ENCODE measurements at regions not wholly inside any gene's neighbourhood (a gene's known extent, or its start where the extent isn't known, plus 50 kb on each side); places are given as distances from the start of the nearest gene placed in this dataset.

DNA sequence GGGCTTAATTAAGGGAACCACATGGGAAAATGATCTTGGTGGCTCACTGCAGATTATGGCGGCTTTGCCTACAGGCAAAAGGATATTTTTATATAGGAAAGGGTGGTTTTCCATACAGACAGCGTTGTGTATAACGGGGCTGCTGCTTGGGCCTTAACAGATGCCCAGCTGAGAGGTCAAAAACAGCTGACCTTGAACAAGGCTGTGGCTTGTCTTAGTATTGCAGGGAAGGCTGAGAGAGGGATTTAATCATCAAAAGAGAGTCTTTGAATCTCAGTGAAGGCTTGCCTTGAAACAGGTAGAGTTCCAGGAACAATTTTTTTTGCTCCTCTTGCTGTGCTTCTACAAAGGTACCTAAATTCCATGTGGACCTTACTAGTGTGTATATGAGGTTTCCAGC lies 301.6 kb upstream of the C11orf87 start:
- no peaks in the 10 kb centered on the region for H3K27me3 ChIP-seq (replicated peaks in 2 of 5; ENCODE audit: control insufficient read depth in 4 of 5, insufficient read depth in 5 of 5, low read length in 4 of 5)
- no peak overlapping the region for H3K4me3 ChIP-seq (ENCODE audit: control insufficient read depth in 1 of 7, extremely low read depth in 1 of 7, insufficient read depth in 4 of 7, low read depth in 2 of 7, low read length in 6 of 7)
- no peaks in the 10 kb centered on the region for H3K4me1 ChIP-seq (ENCODE audit: control extremely low read depth in 1 of 4, control insufficient read depth in 4 of 4, insufficient read depth in 4 of 4, low read length in 3 of 4)
- no peak for DNase-seq
- no peak overlapping the region for H3K27ac ChIP-seq (ENCODE audit: insufficient read depth in 1 of 2, low read depth in 1 of 2, low read length in 2 of 2, poor library complexity in 1 of 2, severe bottlenecking in 2 of 2)
- ChIA-PET POLR2A (no interaction called here), CTCF (no interaction called here)
- H3K36me3 ChIP-seq (ENCODE audit: control insufficient read depth in 4 of 4, insufficient read depth in 4 of 4, low read length in 3 of 4) = no peaks in the 10 kb centered on the region
- H3K9me3 ChIP-seq (ENCODE audit: control extremely low read depth in 1 of 5, control insufficient read depth in 4 of 5, insufficient read depth in 2 of 5, low read depth in 1 of 5, low read length in 4 of 5) = no peaks in the 10 kb centered on the region
- WGBS (ENCODE audit: insufficient coverage) = 100% methylated on average over 3 of the region's 3 CpGs

DNA sequence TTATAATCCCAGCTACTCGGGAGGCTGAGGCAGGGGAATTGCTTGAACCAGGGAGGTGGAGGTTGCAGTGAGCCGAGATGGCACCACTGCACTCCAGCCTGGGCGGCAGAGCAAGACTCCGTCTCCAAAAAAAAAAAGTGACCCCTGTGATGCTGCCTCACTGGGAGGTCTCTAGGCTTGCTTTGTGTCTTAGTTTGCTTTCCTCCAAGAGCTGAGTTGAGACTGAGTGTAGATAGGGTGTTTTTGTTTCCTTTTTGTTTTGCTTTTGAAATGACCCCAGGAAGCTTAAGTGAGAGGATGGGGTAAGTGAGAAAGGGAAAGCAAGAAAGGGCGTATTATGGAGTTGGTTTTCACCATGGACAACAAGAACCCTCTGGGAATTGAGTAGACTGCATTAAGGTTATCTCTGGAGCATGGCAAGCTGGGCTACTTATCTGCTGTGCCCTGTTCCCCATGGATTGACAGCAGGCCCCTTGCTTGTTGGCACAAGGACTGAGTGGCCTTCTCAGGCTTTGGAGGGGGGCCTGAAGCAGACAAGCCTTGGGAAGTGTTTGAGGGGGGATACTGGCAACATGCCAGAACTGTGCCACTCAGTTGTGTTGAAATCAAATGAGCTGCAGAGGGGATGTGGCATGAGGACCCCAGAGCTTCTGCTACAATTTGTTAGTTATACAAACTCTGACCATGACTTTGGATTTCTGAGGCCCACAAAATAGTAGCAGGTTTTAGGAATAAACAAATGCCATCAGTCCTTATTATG lies 300.6 kb upstream of the C11orf87 start:
- no peaks in the 10 kb centered on the region for H3K27me3 ChIP-seq (replicated peaks in 2 of 5; ENCODE audit: control insufficient read depth in 4 of 5, insufficient read depth in 5 of 5, low read length in 4 of 5)
- no peaks in the 10 kb centered on the region for H3K36me3 ChIP-seq (ENCODE audit: control insufficient read depth in 4 of 4, insufficient read depth in 4 of 4, low read length in 3 of 4)
- no peaks in the 10 kb centered on the region for H3K9me3 ChIP-seq (ENCODE audit: control extremely low read depth in 1 of 5, control insufficient read depth in 4 of 5, insufficient read depth in 2 of 5, low read depth in 1 of 5, low read length in 4 of 5)
- CTCF ChIA-PET = interaction anchor here (1.8 kb wide), 1 partner anchor 9 kb away, joined by 6 read pairs; no protein-coding TSS in a partner anchor
- H3K4me3 ChIP-seq (ENCODE audit: control insufficient read depth in 1 of 7, extremely low read depth in 1 of 7, insufficient read depth in 4 of 7, low read depth in 2 of 7, low read length in 6 of 7) = no peak overlapping the region
- H3K27ac ChIP-seq (ENCODE audit: insufficient read depth in 1 of 2, low read depth in 1 of 2, low read length in 2 of 2, poor library complexity in 1 of 2, severe bottlenecking in 2 of 2) = no peak overlapping the region
- DNase-seq = no peak
- H3K4me1 ChIP-seq (ENCODE audit: control extremely low read depth in 1 of 4, control insufficient read depth in 4 of 4, insufficient read depth in 4 of 4, low read length in 3 of 4) = no peaks in the 10 kb centered on the region
- WGBS (ENCODE audit: insufficient coverage) = 95% methylated on average over 4 of the region's 5 CpGs
- POLR2A ChIA-PET = no interaction called here

DNA sequence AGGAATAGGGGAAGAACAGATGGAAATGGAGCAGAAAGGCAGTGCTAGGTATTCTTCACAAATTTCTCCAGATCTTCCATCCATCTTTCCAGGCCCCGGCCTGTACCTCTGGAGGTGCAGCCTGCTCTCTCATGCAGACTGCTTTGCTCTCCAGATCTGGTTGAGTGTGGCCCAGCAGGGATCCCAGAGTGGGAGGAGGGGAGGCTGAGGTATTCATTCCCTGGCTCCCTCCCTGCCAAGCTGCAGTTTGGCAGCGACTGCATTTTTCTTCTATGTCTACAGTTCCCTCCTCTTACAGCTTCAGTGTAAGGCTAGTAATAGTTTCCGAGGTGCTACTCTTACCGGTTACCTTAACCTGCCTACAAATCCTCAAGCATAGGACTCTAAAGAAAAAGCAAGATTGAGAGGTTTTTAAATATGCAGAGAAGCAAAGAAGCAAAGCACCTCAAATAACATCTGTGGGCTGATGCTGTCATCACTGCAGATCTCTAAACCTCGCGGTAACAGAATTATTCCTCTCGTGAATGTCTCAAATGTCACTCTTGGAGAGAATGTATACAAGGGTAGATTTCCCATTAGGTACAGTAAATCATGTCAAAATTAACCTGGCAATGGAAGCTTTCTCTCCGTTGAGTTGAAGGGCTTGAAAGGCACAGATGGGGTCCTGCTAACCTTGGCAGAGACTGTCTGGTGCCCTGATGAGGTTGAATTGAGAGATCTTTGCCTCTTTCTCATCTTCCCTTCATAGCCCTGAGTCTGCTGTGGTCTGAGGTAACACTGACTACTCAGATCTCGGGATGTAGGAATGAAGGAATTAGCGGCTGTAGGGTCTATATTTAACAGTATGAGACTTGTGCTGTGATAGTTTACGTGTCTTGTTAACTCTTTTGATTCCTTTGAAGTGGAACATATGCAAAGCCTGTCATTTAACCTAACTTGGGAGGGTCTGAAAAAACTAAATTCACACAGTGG lies 297.9 kb upstream of the C11orf87 start:
- Histone ChIP-seq H3K27ac (ENCODE audit: insufficient read depth in 1 of 2, low read depth in 1 of 2, low read length in 2 of 2, poor library complexity in 1 of 2, severe bottlenecking in 2 of 2) (no peak overlapping the region), H3K9me3 (ENCODE audit: control extremely low read depth in 1 of 5, control insufficient read depth in 4 of 5, insufficient read depth in 2 of 5, low read depth in 1 of 5, low read length in 4 of 5) (no peaks in the 10 kb centered on the region), H3K27me3 (replicated peaks in 2 of 5; ENCODE audit: control insufficient read depth in 4 of 5, insufficient read depth in 5 of 5, low read length in 4 of 5) (no peaks in the 10 kb centered on the region), H3K4me3 (ENCODE audit: control insufficient read depth in 1 of 7, extremely low read depth in 1 of 7, insufficient read depth in 4 of 7, low read depth in 2 of 7, low read length in 6 of 7) (no peak overlapping the region), H3K4me1 (ENCODE audit: control extremely low read depth in 1 of 4, control insufficient read depth in 4 of 4, insufficient read depth in 4 of 4, low read length in 3 of 4) (no peaks in the 10 kb centered on the region), H3K36me3 (ENCODE audit: control insufficient read depth in 4 of 4, insufficient read depth in 4 of 4, low read length in 3 of 4) (no peaks in the 10 kb centered on the region)
- WGBS (ENCODE audit: insufficient coverage) = 94% methylated on average over 9 of the region's 11 CpGs
- DNase-seq = no peak
- ChIA-PET CTCF (no interaction called here), POLR2A (no interaction called here)

DNA sequence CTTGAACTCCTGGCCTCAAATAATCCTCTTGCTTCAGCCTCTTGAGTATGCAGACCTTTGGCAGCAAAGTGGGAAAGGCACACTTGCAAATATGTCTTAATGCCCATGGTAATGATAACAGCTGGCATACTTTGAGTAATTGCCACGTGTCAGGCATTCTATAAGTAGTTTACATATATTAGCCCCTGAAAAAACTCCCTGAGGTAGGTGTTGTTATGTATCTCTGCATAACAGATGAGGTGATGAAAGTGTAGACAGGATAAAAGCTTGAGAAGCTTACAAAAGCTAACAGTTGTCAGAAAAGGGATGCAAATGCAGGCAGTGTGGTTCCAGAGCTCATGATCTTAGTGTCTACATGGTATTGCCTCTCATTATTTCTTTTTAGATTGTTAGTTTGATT lies 291.1 kb upstream of the C11orf87 start:
- H3K27ac ChIP-seq (ENCODE audit: insufficient read depth in 1 of 2, low read depth in 1 of 2, low read length in 2 of 2, poor library complexity in 1 of 2, severe bottlenecking in 2 of 2) = no peak overlapping the region
- no peaks in the 10 kb centered on the region for H3K27me3 ChIP-seq (replicated peaks in 2 of 5; ENCODE audit: control insufficient read depth in 4 of 5, insufficient read depth in 5 of 5, low read length in 4 of 5)
- H3K36me3 ChIP-seq (ENCODE audit: control insufficient read depth in 4 of 4, insufficient read depth in 4 of 4, low read length in 3 of 4) = no peaks in the 10 kb centered on the region
- DNase-seq = no peak
- no peak overlapping the region for H3K4me3 ChIP-seq (ENCODE audit: control insufficient read depth in 1 of 7, extremely low read depth in 1 of 7, insufficient read depth in 4 of 7, low read depth in 2 of 7, low read length in 6 of 7)
- CTCF ChIA-PET = no interaction called here
- POLR2A ChIA-PET = no interaction called here
- peaks cover 0 to 2% (median 0%) of the 10 kb centered on the region in 4 experiments for H3K4me1 ChIP-seq (ENCODE audit: control extremely low read depth in 1 of 4, control insufficient read depth in 4 of 4, insufficient read depth in 4 of 4, low read length in 3 of 4)
- no CpG with 5 or more reads among the region's 1 CpG for WGBS (ENCODE audit: insufficient coverage)
- no peaks in the 10 kb centered on the region for H3K9me3 ChIP-seq (ENCODE audit: control extremely low read depth in 1 of 5, control insufficient read depth in 4 of 5, insufficient read depth in 2 of 5, low read depth in 1 of 5, low read length in 4 of 5)

DNA sequence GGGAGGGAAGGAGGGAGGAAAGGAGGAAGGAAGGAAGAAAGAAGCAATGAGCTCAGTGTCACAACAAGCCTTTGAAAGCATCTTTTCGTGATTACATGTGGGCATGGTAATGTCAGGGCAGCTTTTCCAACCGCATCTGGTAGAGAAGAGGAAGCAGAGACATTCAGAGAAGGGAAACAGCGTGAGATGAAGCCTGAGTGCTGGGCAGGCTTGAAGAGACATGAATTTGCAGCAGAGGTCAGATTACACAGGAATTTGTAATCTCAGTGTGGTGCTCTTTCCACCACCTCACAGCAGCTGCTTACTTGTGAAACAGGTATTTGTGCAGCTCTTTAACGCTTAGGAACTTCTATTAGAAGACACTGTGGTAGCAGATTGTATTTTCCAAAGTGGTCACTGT lies 289.5 kb upstream of the C11orf87 start:
- ChIA-PET CTCF (no interaction called here), POLR2A (no interaction called here)
- peak in 2 of 3 donors; percentile 12 to 33 for DNase-seq
- H3K4me1 ChIP-seq (ENCODE audit: control extremely low read depth in 1 of 4, control insufficient read depth in 4 of 4, insufficient read depth in 4 of 4, low read length in 3 of 4) = peaks cover 0 to 2% (median 0%) of the 10 kb centered on the region in 4 experiments
- 7% methylated on average over 3 of the region's 4 CpGs for WGBS (ENCODE audit: insufficient coverage)
- H3K36me3 ChIP-seq (ENCODE audit: control insufficient read depth in 4 of 4, insufficient read depth in 4 of 4, low read length in 3 of 4) = no peaks in the 10 kb centered on the region
- H3K27ac ChIP-seq (ENCODE audit: insufficient read depth in 1 of 2, low read depth in 1 of 2, low read length in 2 of 2, poor library complexity in 1 of 2, severe bottlenecking in 2 of 2) = no peak overlapping the region
- H3K27me3 ChIP-seq (replicated peaks in 2 of 5; ENCODE audit: control insufficient read depth in 4 of 5, insufficient read depth in 5 of 5, low read length in 4 of 5) = no peaks in the 10 kb centered on the region
- H3K9me3 ChIP-seq (ENCODE audit: control extremely low read depth in 1 of 5, control insufficient read depth in 4 of 5, insufficient read depth in 2 of 5, low read depth in 1 of 5, low read length in 4 of 5) = peaks cover 0 to 1% (median 0%) of the 10 kb centered on the region in 5 experiments
- H3K4me3 ChIP-seq (ENCODE audit: control insufficient read depth in 1 of 7, extremely low read depth in 1 of 7, insufficient read depth in 4 of 7, low read depth in 2 of 7, low read length in 6 of 7) = no peak overlapping the region

DNA sequence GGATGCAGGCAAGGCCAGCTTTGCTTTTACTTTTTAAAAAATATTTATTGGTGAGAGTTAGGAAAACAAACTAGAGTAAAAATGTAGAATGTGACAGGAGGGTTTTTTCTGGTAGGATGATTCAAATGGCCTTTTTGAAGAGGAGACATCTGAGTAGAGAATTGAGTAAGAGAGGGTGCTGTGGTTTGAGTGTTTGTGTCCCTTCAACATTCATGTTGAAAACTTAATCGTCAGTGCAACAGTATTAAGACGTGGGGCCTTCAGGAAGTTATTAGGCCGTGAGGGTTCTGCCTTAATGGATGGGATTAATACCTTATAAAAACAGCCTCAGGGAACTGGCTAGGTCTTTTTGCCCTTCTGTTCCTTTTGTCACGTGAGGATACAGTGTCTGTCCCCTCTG lies 288.8 kb upstream of the C11orf87 start:
- ChIA-PET CTCF (interaction anchor here (0.6 kb wide), 1 partner anchor 912 kb away, joined by 3 read pairs; no protein-coding TSS in a partner anchor), POLR2A (no interaction called here)
- no peak for DNase-seq
- Histone ChIP-seq H3K27me3 (replicated peaks in 2 of 5; ENCODE audit: control insufficient read depth in 4 of 5, insufficient read depth in 5 of 5, low read length in 4 of 5) (no peaks in the 10 kb centered on the region), H3K4me1 (ENCODE audit: control extremely low read depth in 1 of 4, control insufficient read depth in 4 of 4, insufficient read depth in 4 of 4, low read length in 3 of 4) (peaks cover 0 to 2% (median 0%) of the 10 kb centered on the region in 4 experiments), H3K36me3 (ENCODE audit: control insufficient read depth in 4 of 4, insufficient read depth in 4 of 4, low read length in 3 of 4) (no peaks in the 10 kb centered on the region), H3K27ac (ENCODE audit: insufficient read depth in 1 of 2, low read depth in 1 of 2, low read length in 2 of 2, poor library complexity in 1 of 2, severe bottlenecking in 2 of 2) (no peak overlapping the region), H3K9me3 (ENCODE audit: control extremely low read depth in 1 of 5, control insufficient read depth in 4 of 5, insufficient read depth in 2 of 5, low read depth in 1 of 5, low read length in 4 of 5) (peaks cover 0 to 2% (median 0%) of the 10 kb centered on the region in 5 experiments), H3K4me3 (ENCODE audit: control insufficient read depth in 1 of 7, extremely low read depth in 1 of 7, insufficient read depth in 4 of 7, low read depth in 2 of 7, low read length in 6 of 7) (no peak overlapping the region)
- WGBS (ENCODE audit: insufficient coverage) = 67% methylated on average over 2 of the region's 4 CpGs

DNA sequence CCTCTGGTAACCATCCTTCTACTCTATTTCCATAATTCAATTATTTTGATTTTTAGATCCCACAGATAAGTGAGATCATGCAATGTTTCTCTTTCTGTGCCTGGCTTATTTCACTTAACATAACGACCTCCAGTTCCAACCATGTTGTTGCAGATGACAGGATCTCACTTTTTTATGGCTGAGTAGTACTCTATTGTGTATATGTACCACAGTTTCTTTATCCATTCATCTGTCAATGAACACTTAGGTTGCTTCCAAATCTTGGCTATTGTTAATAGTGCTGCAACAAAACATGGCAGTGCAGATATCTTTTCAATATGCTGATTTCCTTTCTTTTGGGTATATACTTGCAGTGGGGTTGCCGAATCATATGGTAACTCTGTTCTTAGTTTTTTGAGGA lies 286.4 kb upstream of the C11orf87 start:
- Histone ChIP-seq H3K36me3 (ENCODE audit: control insufficient read depth in 4 of 4, insufficient read depth in 4 of 4, low read length in 3 of 4) (no peaks in the 10 kb centered on the region), H3K27ac (ENCODE audit: insufficient read depth in 1 of 2, low read depth in 1 of 2, low read length in 2 of 2, poor library complexity in 1 of 2, severe bottlenecking in 2 of 2) (no peak overlapping the region), H3K27me3 (replicated peaks in 2 of 5; ENCODE audit: control insufficient read depth in 4 of 5, insufficient read depth in 5 of 5, low read length in 4 of 5) (no peaks in the 10 kb centered on the region), H3K9me3 (ENCODE audit: control extremely low read depth in 1 of 5, control insufficient read depth in 4 of 5, insufficient read depth in 2 of 5, low read depth in 1 of 5, low read length in 4 of 5) (peaks cover 0 to 2% (median 0%) of the 10 kb centered on the region in 5 experiments), H3K4me1 (ENCODE audit: control extremely low read depth in 1 of 4, control insufficient read depth in 4 of 4, insufficient read depth in 4 of 4, low read length in 3 of 4) (peaks cover 0 to 2% (median 0%) of the 10 kb centered on the region in 4 experiments), H3K4me3 (ENCODE audit: control insufficient read depth in 1 of 7, extremely low read depth in 1 of 7, insufficient read depth in 4 of 7, low read depth in 2 of 7, low read length in 6 of 7) (no peak overlapping the region)
- ChIA-PET CTCF (no interaction called here), POLR2A (no interaction called here)
- DNase-seq = no peak
- 100% methylated on average over 1 of the region's 2 CpGs for WGBS (ENCODE audit: insufficient coverage)
